Smooth muscle cell (in vitro differentiated cells): ENCODE measurements at regions not wholly inside any gene's neighbourhood (a gene's known extent, or its start where the extent isn't known, plus 50 kb on each side); places are given as distances from the start of the nearest gene placed in this dataset.

Experiments
- DNase-seq: peaks from one replicate; lab custom pipeline; 2025; ENCODE audit not compliant: unreplicated experiment; lab: John Stamatoyannopoulos, UW
- H2AFZ ChIP-seq: fragments of 200-600 bp; sonication (generic); 2 replicates; pipeline ENCODE4 v1.6.0; 2016; ENCODE audit warnings: antibody characterized with exemption, low read depth, mild to moderate bottlenecking
- H3F3A ChIP-seq: fragments of 200-600 bp; sonication (generic); 2 replicates; pipeline ENCODE4 v1.6.0; 2017; ENCODE audit warnings: antibody characterized with exemption, low read depth
- H3K27ac ChIP-seq: fragments of 200-600 bp; sonication (generic); 2 replicates; pipeline ENCODE4 v1.5.1; 2016; ENCODE audit warnings: low read depth, mild to moderate bottlenecking
- H3K27me3 ChIP-seq: fragments of 200-600 bp; sonication (generic); 2 replicates; pipeline ENCODE4 v1.6.1; 2016; ENCODE audit warnings: low read depth, mild to moderate bottlenecking
- H3K36me3 ChIP-seq: fragments of 200-600 bp; sonication (generic); 2 replicates; pipeline ENCODE4 v1.5.1; 2016; ENCODE audit warnings: low read depth
- H3K4me1 ChIP-seq: fragments of 200-600 bp; sonication (generic); 2 replicates; pipeline ENCODE4 v1.5.1; 2016; ENCODE audit warnings: low read depth
- H3K4me2 ChIP-seq: fragments of 200-600 bp; sonication (generic); 2 replicates; pipeline ENCODE4 v1.6.0; 2016; ENCODE audit warnings: mild to moderate bottlenecking
- H3K4me3 ChIP-seq: fragments of 200-600 bp; sonication (generic); 2 replicates; pipeline ENCODE4 v1.5.1; 2016; ENCODE audit warnings: mild to moderate bottlenecking
- H3K79me2 ChIP-seq: fragments of 200-600 bp; sonication (generic); 2 replicates; pipeline ENCODE4 v1.6.0; 2016; ENCODE audit warnings: low read depth, mild to moderate bottlenecking
- H3K9ac ChIP-seq: fragments of 200-600 bp; sonication (generic); 2 replicates; pipeline ENCODE4 v1.6.0; 2016; ENCODE audit warnings: low read depth
- H3K9me3 ChIP-seq: fragments of 200-600 bp; sonication (generic); replicated peaks from 2 replicates; pipeline ENCODE4 v1.5.1; 2016; ENCODE audit warnings: low read depth
- H4K20me1 ChIP-seq: fragments of 200-600 bp; sonication (generic); 2 replicates; pipeline ENCODE4 v1.6.0; 2016; ENCODE audit warnings: low read depth
- CTCF ChIP-seq: fragments of 200-600 bp; sonication (generic); IDR thresholded peaks from 2 replicates; pipeline ENCODE4 v1.5.1; 2017; ENCODE audit warnings: borderline replicate concordance, mild to moderate bottlenecking, antibody characterized with exemption; ENCODE audit not compliant: insufficient read depth, poor library complexity, severe bottlenecking
- WGBS: methylation state at CpG from one replicate; pipeline ENCODE4 v1.1.7; 2016; ENCODE audit warnings: low lambda C conversion rate; 5-methylcytosine and 5-hydroxymethylcytosine counted together

GRCh38 chr12:124370384-124370783, 75.5 kb downstream of the RFLNA start:
- Histone ChIP-seq H3K27me3 (no peaks in the 10 kb centered on the region), H3K9ac (no peak overlapping the region), H2AFZ (no peak overlapping the region), H3K4me1 (no peaks in the 10 kb centered on the region), H3K36me3 (no peaks in the 10 kb centered on the region), H3F3A (no peaks in the 10 kb centered on the region), H3K27ac (no peak overlapping the region), H3K4me2 (no peak overlapping the region), H4K20me1 (peaks cover 88% of the 10 kb centered on the region), H3K79me2 (peaks cover 55% of the 10 kb centered on the region), H3K9me3 (no peaks in the 10 kb centered on the region), H3K4me3 (no peak overlapping the region)
- no peak for TF ChIP-seq CTCF
- 95% methylated on average over 7 of the region's 7 CpGs for WGBS
- no peak for DNase-seq

GRCh38 chr12:124369827-124370378, 75.0 kb downstream of the RFLNA start:
- Histone ChIP-seq H3K4me2 (no peak overlapping the region), H3K9ac (no peak overlapping the region), H3K4me3 (no peak overlapping the region), H3K27me3 (no peaks in the 10 kb centered on the region), H3K27ac (no peak overlapping the region), H3K36me3 (no peaks in the 10 kb centered on the region), H4K20me1 (peaks cover 88% of the 10 kb centered on the region), H3K79me2 (peaks cover 59% of the 10 kb centered on the region), H3F3A (no peaks in the 10 kb centered on the region), H3K9me3 (no peaks in the 10 kb centered on the region), H2AFZ (no peak overlapping the region), H3K4me1 (no peaks in the 10 kb centered on the region)
- TF ChIP-seq CTCF = no peak
- 92% methylated on average over 20 of the region's 20 CpGs for WGBS
- no peak for DNase-seq

GRCh38 chr12:124369055-124369826, 74.3 kb downstream of the RFLNA start:
- Histone ChIP-seq H3K79me2 (peaks cover 62% of the 10 kb centered on the region), H3K9me3 (no peaks in the 10 kb centered on the region), H3F3A (no peaks in the 10 kb centered on the region), H3K4me1 (no peaks in the 10 kb centered on the region), H3K4me2 (no peak overlapping the region), H3K4me3 (no peak overlapping the region), H4K20me1 (peaks cover 88% of the 10 kb centered on the region), H3K27me3 (no peaks in the 10 kb centered on the region), H3K36me3 (no peaks in the 10 kb centered on the region), H3K9ac (no peak overlapping the region), H2AFZ (no peak overlapping the region), H3K27ac (no peak overlapping the region)
- DNase-seq = no peak
- no peak for TF ChIP-seq CTCF
- WGBS = 97% methylated on average over 30 of the region's 38 CpGs

GRCh38 chr12:124368421-124369032, 73.6 kb downstream of the RFLNA start:
- H3K27me3 ChIP-seq = no peaks in the 10 kb centered on the region
- no peak overlapping the region for H3K4me2 ChIP-seq
- H3F3A ChIP-seq = no peaks in the 10 kb centered on the region
- H3K36me3 ChIP-seq = no peaks in the 10 kb centered on the region
- no peak overlapping the region for H3K27ac ChIP-seq
- peaks cover 94% of the 10 kb centered on the region for H4K20me1 ChIP-seq
- 98% methylated on average over 10 of the region's 10 CpGs for WGBS
- peaks cover 69% of the 10 kb centered on the region for H3K79me2 ChIP-seq
- H2AFZ ChIP-seq = no peak overlapping the region
- no peak for TF ChIP-seq CTCF
- no peak overlapping the region for H3K4me3 ChIP-seq
- no peak for DNase-seq
- H3K9ac ChIP-seq = no peak overlapping the region
- H3K4me1 ChIP-seq = no peaks in the 10 kb centered on the region
- H3K9me3 ChIP-seq = no peaks in the 10 kb centered on the region
